Ovary (tissue), 3 donors: ENCODE measurements at regions not wholly inside any gene's neighbourhood (a gene's known extent, or its start where the extent isn't known, plus 50 kb on each side); places are given as distances from the start of the nearest gene placed in this dataset.

Source experiments
- EP300 ChIP-seq: sonication (generic); formaldehyde crosslinking; IDR thresholded peaks from one replicate; pipeline ENCODE4 v1.6.1; 2017; ENCODE audit warnings: antibody characterized with exemption
- POLR2A ChIP-seq: fragments of 450-650 bp; IDR thresholded peaks from one replicate; pipeline ENCODE4 v1.6.1; 2017; ENCODE audit warnings: antibody characterized with exemption, mild to moderate bottlenecking, moderate library complexity
- TF ChIP-seq, protein P1 (sequence below), 3 donors: fragments of 450-650 bp in 2 of 3; fragments of 200-600 bp in 1 of 3; IDR thresholded peaks; one replicate each; pipeline versions ENCODE4 v1.5.1 to v1.8.0; 2016 to 2022; ENCODE audit warnings: antibody characterized with exemption in 3 of 3, mild to moderate bottlenecking in 1 of 3
- donor health status: DM: no; HTN: no; CAD: no.

- TF ChIP-seq, protein P1, sequence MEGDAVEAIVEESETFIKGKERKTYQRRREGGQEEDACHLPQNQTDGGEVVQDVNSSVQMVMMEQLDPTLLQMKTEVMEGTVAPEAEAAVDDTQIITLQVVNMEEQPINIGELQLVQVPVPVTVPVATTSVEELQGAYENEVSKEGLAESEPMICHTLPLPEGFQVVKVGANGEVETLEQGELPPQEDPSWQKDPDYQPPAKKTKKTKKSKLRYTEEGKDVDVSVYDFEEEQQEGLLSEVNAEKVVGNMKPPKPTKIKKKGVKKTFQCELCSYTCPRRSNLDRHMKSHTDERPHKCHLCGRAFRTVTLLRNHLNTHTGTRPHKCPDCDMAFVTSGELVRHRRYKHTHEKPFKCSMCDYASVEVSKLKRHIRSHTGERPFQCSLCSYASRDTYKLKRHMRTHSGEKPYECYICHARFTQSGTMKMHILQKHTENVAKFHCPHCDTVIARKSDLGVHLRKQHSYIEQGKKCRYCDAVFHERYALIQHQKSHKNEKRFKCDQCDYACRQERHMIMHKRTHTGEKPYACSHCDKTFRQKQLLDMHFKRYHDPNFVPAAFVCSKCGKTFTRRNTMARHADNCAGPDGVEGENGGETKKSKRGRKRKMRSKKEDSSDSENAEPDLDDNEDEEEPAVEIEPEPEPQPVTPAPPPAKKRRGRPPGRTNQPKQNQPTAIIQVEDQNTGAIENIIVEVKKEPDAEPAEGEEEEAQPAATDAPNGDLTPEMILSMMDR (IDR thresholded peaks at IDR 0.05), result no peak
- TF ChIP-seq POLR2A, result no peak
- TF ChIP-seq EP300, result no peak
Observed at GRCh38 chr3:166080096-166080495, 242.9 kb upstream of the BCHE start.
